ENCODE measurements at regions not wholly inside any gene's neighbourhood (a gene's known extent, or its start where the extent isn't known, plus 50 kb on each side); places are given as distances from the start of the nearest gene placed in this dataset.
"Not testable (repeated sequence)": the region's sequence is repeated elsewhere in the genome, so short reads cannot be mapped to it uniquely, and the experiment has no call there.

- no peak overlapping the region for H3K4me3 Mint-ChIP-seq
- H3K4me1 Mint-ChIP-seq (ENCODE audit: low read depth) = no peaks in the 10 kb centered on the region
- H3K27ac Mint-ChIP-seq = no peak overlapping the region
- no peaks in the 10 kb centered on the region for H3K9me3 Mint-ChIP-seq
- peaks cover 3% of the 10 kb centered on the region for H3K27me3 Mint-ChIP-seq
- intact Hi-C loops (cut with micrococcal nuclease) = no loop called here
- H3K36me3 Mint-ChIP-seq (ENCODE audit: low read depth) = no peaks in the 10 kb centered on the region
These were observed 50.6 kb upstream of the FER start for GRCh38 chr5:108696951-108697715.

- Mint-ChIP-seq H3K36me3 (ENCODE audit: low read depth) (no peaks in the 10 kb centered on the region), H3K27me3 (peaks cover 3% of the 10 kb centered on the region), H3K9me3 (no peaks in the 10 kb centered on the region), H3K4me3 (no peak overlapping the region), H3K4me1 (ENCODE audit: low read depth) (no peaks in the 10 kb centered on the region), H3K27ac (no peak overlapping the region)
- intact Hi-C loops (cut with micrococcal nuclease) = no loop called here
These were observed 51.3 kb upstream of the FER start for GRCh38 chr5:108696407-108696806.

GRCh38 chr5:108688485-108688884 is 59.2 kb upstream of the FER start:
- Mint-ChIP-seq H3K27me3 (no peaks in the 10 kb centered on the region), H3K27ac (no peak overlapping the region), H3K9me3 (no peaks in the 10 kb centered on the region), H3K36me3 (ENCODE audit: low read depth) (no peaks in the 10 kb centered on the region), H3K4me3 (no peak overlapping the region), H3K4me1 (ENCODE audit: low read depth) (peaks cover 18% of the 10 kb centered on the region)
- intact Hi-C loops (cut with micrococcal nuclease) = no loop called here

GRCh38 chr5:108687595-108688200 is 60.0 kb upstream of the FER start:
- intact Hi-C loops (cut with micrococcal nuclease) = no loop called here
- no peaks in the 10 kb centered on the region for H3K27me3 Mint-ChIP-seq

GRCh38 chr5:108686676-108687075 is 61.0 kb upstream of the FER start:
- Mint-ChIP-seq H3K27me3 (no peaks in the 10 kb centered on the region), H3K27ac (no peak overlapping the region), H3K9me3 (no peaks in the 10 kb centered on the region), H3K4me1 (ENCODE audit: low read depth) (peaks cover 18% of the 10 kb centered on the region), H3K4me3 (no peak overlapping the region), H3K36me3 (ENCODE audit: low read depth) (no peaks in the 10 kb centered on the region)
- intact Hi-C loops (cut with micrococcal nuclease) = no loop called here

More at GRCh38 chr5:108687595-108688200, 60.0 kb upstream of the FER start:
- H3K4me1 Mint-ChIP-seq (ENCODE audit: low read depth) = peaks cover 18% of the 10 kb centered on the region
- no peaks in the 10 kb centered on the region for H3K9me3 Mint-ChIP-seq
- no peaks in the 10 kb centered on the region for H3K36me3 Mint-ChIP-seq (ENCODE audit: low read depth)
- H3K27ac Mint-ChIP-seq = no peak overlapping the region
- H3K4me3 Mint-ChIP-seq = no peak overlapping the region

GRCh38 chr5:108685448-108686216 is 62.1 kb upstream of the FER start:
- H3K36me3 Mint-ChIP-seq (ENCODE audit: low read depth); H3K27me3 Mint-ChIP-seq; H3K9me3 Mint-ChIP-seq; H3K4me3 Mint-ChIP-seq; H3K27ac Mint-ChIP-seq; intact Hi-C loops (cut with micrococcal nuclease): not testable (repeated sequence)
- peaks cover 18% of the 10 kb centered on the region for H3K4me1 Mint-ChIP-seq (ENCODE audit: low read depth)

GRCh38 chr5:108681079-108681921 is 66.4 kb upstream of the FER start:
- Mint-ChIP-seq H3K27ac (no peak overlapping the region), H3K9me3 (no peaks in the 10 kb centered on the region), H3K4me1 (ENCODE audit: low read depth) (peaks cover 19% of the 10 kb centered on the region), H3K27me3 (no peaks in the 10 kb centered on the region), H3K36me3 (ENCODE audit: low read depth) (no peaks in the 10 kb centered on the region), H3K4me3 (no peak overlapping the region)
- intact Hi-C loops (cut with micrococcal nuclease) = loop anchor here (5.0 kb wide), 2 partner anchors 46 to 66 kb away; partner anchors contain the start of gene FER

GRCh38 chr5:108678091-108678490 is 69.6 kb upstream of the FER start:
- H3K4me3 Mint-ChIP-seq = no peak overlapping the region
- no peaks in the 10 kb centered on the region for H3K36me3 Mint-ChIP-seq (ENCODE audit: low read depth)
- H3K27me3 Mint-ChIP-seq = peaks cover 2% of the 10 kb centered on the region
- H3K27ac Mint-ChIP-seq = no peak overlapping the region
- H3K9me3 Mint-ChIP-seq = no peaks in the 10 kb centered on the region
- intact Hi-C loops (cut with micrococcal nuclease) = no loop called here
- peaks cover 9% of the 10 kb centered on the region for H3K4me1 Mint-ChIP-seq (ENCODE audit: low read depth)

GRCh38 chr5:108675736-108676135 is 72.0 kb upstream of the FER start:
- Mint-ChIP-seq H3K36me3 (ENCODE audit: low read depth) (no peaks in the 10 kb centered on the region), H3K4me1 (ENCODE audit: low read depth) (peaks cover 9% of the 10 kb centered on the region), H3K27ac (no peak overlapping the region), H3K27me3 (peaks cover 2% of the 10 kb centered on the region), H3K9me3 (no peaks in the 10 kb centered on the region), H3K4me3 (no peak overlapping the region)
- intact Hi-C loops (cut with micrococcal nuclease) = no loop called here

- H3K4me1 Mint-ChIP-seq (ENCODE audit: low read depth) = no peaks in the 10 kb centered on the region
- intact Hi-C loops (cut with micrococcal nuclease) = no loop called here
- no peak overlapping the region for H3K4me3 Mint-ChIP-seq
- no peak overlapping the region for H3K27ac Mint-ChIP-seq
- no peaks in the 10 kb centered on the region for H3K9me3 Mint-ChIP-seq
- no peaks in the 10 kb centered on the region for H3K36me3 Mint-ChIP-seq (ENCODE audit: low read depth)
- peaks cover 2% of the 10 kb centered on the region for H3K27me3 Mint-ChIP-seq
These were observed 75.1 kb upstream of the FER start for GRCh38 chr5:108672639-108673038.

GRCh38 chr5:108670591-108671289 is 77.0 kb upstream of the FER start:
- H3K4me1 Mint-ChIP-seq (ENCODE audit: low read depth) = no peaks in the 10 kb centered on the region
- no peak overlapping the region for H3K27ac Mint-ChIP-seq
- no peak overlapping the region for H3K4me3 Mint-ChIP-seq
- intact Hi-C loops (cut with micrococcal nuclease) = no loop called here
- no peaks in the 10 kb centered on the region for H3K36me3 Mint-ChIP-seq (ENCODE audit: low read depth)
- peaks cover 2% of the 10 kb centered on the region for H3K27me3 Mint-ChIP-seq
- H3K9me3 Mint-ChIP-seq = no peaks in the 10 kb centered on the region

GRCh38 chr5:108669462-108669861 is 78.2 kb upstream of the FER start:
- Mint-ChIP-seq H3K27me3 (no peaks in the 10 kb centered on the region), H3K36me3 (ENCODE audit: low read depth) (no peaks in the 10 kb centered on the region), H3K27ac (no peak overlapping the region), H3K4me3 (no peak overlapping the region), H3K9me3 (no peaks in the 10 kb centered on the region), H3K4me1 (ENCODE audit: low read depth) (no peaks in the 10 kb centered on the region)
- intact Hi-C loops (cut with micrococcal nuclease) = no loop called here

- H3K27ac Mint-ChIP-seq = no peak overlapping the region
- H3K36me3 Mint-ChIP-seq (ENCODE audit: low read depth) = no peaks in the 10 kb centered on the region
- peaks cover 9% of the 10 kb centered on the region for H3K4me1 Mint-ChIP-seq (ENCODE audit: low read depth)
- H3K9me3 Mint-ChIP-seq = no peaks in the 10 kb centered on the region
- H3K27me3 Mint-ChIP-seq = peaks cover 3% of the 10 kb centered on the region
- no peak overlapping the region for H3K4me3 Mint-ChIP-seq
- intact Hi-C loops (cut with micrococcal nuclease) = no loop called here
These were observed 86.0 kb upstream of the FER start for GRCh38 chr5:108661590-108662219.
